Spleen (tissue), 7 donors: ENCODE measurements at regions not wholly inside any gene's neighbourhood (a gene's known extent, or its start where the extent isn't known, plus 50 kb on each side); places are given as distances from the start of the nearest gene placed in this dataset.
"Not testable (repeated sequence)": the region's sequence is repeated elsewhere in the genome, so short reads cannot be mapped to it uniquely, and the experiment has no call there.

ENCODE experiments used
- CTCF ChIP-seq, 11 experiments: fragments of 200-600 bp in 7 of 11; fragments of 450-650 bp in 4 of 11; sonication (generic) in 4 of 11; IDR thresholded peaks in 8 of 11; conservative IDR thresholded peaks in 3 of 11; 1 replicate in 7 of 11; 2 replicates in 4 of 11; pipeline versions ENCODE4 v1.4.0 to v1.8.0; 2016 to 2021; ENCODE audit warnings: antibody characterized with exemption in 11 of 11, inconsistent platforms in 4 of 11, mild to moderate bottlenecking in 1 of 11
- POLR2AphosphoS5 ChIP-seq, 3 donors: sonication (generic); formaldehyde crosslinking; IDR thresholded peaks; one replicate each; pipeline ENCODE4 v1.5.1; 2017; ENCODE audit warnings: antibody characterized with exemption in 3 of 3
- donor health status: DM: no; HTN: no; CAD: no; lungs with moderate emphysema.
- donor health status: DM: no; HTN: no; CAD: no.
- donor health status: DM: no; HTN: no; CAD: no.

GRCh38 chr3:607480-607879 lies 410.9 kb downstream of the CHL1 start:
- not testable (repeated sequence) for TF ChIP-seq CTCF (IDR thresholded peaks at IDR 0.05 in 8 of 11, conservative IDR thresholded peaks at IDR 0.05 in 3 of 11); POLR2AphosphoS5 (IDR thresholded peaks at IDR 0.05)
